ENCODE measurements at regions not wholly inside any gene's neighbourhood (a gene's known extent, or its start where the extent isn't known, plus 50 kb on each side); places are given as distances from the start of the nearest gene placed in this dataset.

DNA sequence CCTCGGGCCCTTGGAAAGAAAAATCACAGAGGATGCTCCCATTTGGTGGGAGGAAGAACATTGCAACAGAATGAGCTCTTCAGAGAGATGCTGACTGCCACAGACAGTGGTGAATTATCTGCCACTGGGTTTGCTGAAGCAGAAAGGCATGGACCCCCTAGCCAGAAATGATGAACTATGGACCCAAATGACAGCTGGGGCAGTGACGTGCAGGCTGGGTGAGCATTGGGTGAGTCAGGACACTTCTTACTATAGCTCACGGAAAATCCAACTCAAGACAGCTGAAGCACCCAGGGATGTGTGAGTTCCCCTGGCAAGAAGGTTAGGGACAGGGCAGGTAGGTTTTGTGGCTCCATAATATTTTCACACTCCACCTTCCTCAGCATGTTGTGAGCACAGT lies 993.2 kb downstream of the BCL11B start:
- DNase-seq, result no peak

DNA sequence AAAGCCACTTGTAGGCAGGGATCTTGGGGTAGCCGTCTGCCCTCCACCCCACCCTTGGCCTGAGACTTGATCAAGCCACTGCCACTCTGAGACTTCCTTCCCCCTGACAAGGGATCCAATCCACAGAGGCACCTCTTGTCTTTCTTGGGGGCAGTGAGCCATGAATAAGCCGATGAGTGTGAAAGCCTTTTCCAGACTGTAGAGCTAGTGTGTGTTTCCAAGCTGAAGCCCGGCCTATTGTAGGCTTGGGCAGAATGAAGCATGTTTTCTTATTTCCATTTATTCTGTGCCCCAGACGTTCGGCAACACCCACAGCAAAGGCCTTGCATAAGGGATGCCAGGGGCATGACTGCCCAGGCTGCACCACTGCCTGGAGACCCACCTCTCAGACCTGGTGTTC lies 991.6 kb downstream of the BCL11B start:
- DNase-seq, result no peak

DNA sequence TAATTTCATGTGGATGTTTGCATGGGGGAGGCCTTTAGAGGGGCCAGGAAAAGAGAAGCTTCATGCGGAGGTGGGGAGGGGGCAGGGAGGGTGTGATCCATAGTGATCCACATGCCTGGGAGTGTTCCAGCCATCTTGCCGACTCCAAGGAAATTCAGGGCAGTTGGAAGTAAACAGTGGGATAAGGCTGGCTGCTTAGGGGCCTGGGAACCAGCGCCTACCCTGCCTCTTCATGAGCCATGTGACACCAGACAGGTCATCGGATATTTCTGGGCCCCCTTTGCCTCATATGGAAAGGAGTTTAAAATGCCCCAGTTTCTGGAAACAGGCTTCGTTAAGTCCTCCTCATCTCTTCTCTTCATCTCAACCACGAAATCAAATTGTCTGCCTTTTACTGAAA lies 983.2 kb downstream of the BCL11B start:
- no peak for DNase-seq

DNA sequence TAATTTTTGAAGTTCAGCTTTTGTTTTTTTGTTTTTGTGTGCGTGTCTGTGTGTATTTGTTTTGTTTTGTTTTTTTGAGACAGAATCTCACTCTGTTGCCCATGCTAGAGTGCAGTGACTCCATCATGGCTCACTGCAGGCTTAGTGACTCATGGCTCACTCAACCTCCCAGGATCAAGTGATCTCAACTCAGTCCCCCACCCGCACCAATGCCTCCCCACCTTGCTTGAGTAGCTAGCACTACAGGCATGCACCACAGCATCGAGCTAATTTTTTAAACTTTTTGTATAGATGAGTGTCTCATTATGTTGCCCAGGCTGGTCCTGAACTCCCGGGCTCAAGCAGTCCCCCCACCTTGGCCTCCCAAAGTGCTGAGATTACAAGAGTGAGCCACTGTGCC lies 981.4 kb downstream of the BCL11B start:
- DNase-seq, result no peak

DNA sequence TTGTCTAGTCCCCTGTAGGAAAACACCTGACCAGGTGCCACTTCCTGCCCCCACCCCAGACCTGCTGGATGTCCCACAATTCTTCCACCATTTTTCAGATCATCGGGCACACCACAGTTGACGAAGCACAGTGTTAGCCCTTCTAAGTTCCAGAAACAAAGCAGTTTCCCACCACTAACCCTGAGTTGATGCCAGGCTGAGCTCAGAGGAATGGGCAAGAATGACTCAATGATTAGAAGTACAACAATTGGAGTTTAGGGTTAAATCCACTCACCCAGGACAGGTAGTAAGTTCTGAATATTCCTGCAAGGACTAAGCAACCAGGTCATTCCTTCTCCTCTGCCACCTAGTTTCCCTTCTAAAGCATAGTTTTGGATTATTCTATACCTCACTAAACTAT lies 979.8 kb downstream of the BCL11B start:
- DNase-seq, result no peak

DNA sequence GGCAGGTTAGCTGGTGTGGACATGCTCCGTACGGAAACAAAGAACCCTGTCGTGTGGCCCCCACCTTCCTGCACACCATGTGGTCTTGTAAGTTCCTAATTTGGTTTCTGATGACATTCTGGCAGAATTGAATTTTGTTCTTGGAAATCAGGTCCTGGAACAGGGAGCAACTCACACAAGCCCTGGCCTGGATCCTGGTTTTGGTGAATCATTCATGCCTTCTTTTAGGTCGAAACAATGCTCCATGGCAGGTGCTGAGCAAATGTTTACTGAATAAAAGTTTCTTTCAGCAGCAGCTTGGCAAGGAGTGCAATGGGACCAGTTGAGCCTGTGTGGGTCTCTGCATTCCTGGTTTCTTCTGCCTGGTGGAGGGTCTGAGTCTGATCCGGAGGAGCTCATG lies 978.4 kb downstream of the BCL11B start:
- DNase-seq, result no peak

DNA sequence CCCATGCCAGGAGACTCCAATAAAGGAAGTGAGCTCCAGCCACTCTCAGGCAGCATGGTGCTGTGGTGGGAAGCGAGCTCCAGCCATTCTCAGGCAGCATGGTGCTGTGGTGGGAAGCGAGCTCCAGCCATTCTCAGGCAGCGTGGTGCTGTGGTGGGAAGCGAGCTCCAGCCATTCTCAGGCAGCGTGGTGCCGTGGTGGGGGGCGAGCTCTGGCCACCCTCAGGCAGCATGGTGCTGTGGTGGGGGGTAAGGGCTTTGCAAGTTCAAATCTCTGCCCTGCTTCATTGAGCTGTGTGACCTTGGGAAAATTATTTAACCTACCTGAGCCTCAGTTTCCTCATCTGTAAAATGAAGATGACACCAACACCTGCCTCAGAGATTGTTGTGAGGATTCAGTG lies 975.1 kb downstream of the BCL11B start:
- no peak for DNase-seq

DNA sequence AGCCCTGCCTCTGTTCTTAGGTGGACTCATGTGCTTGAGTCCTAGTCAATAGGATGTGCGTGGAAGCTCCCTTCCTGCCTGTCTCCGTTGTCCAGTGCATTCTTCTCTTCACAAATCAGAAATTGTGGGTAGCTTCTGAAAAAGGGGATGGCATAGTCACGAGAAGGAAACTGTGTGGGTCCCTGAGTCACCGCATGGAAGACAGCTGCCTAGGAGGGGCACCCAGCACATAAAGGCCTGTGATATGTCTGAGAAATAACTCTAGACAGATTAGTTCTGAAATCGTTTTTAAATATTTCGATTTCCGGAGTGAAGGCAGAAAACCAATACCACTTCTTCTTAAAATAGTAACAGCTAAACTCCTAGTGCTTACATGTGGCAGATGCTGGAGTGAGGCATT lies 974.4 kb downstream of the BCL11B start:
- no peak for DNase-seq

DNA sequence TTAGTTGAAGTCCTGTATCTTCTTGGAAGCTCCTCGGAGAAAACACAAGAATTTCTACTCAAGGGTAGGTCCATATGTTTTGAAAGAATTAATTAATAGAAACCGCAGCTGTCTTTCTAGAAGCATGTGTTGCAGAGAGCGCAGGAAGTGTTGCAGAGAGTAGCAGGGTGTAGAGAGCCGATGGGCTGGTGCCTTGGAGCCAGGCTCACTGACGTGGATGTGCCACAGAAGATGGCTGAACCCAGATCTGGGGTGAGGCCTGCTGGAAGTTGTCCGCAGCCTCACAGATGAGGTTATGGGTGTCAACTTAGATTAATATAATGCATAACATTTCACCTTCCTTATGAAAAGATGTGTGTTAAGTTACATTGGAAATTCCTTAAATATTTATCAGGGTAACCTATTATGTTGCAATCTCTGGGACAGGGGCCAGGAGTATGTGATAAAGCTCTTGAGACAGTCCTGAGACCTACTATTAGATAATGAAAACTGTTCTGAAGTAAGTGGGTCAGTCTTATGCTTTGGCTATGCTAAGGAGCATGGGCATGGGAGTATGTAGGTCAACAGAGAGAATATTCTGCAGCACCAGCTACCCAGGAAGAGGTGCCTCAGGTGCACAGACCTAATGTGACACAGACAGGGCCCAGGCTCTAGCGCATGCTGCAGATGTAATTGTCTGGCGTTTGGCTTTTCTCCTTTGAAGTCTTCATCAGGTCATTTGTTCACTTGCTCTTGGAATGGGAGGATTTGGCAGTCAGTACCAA lies 973.3 kb downstream of the BCL11B start:
- no peak for DNase-seq

DNA sequence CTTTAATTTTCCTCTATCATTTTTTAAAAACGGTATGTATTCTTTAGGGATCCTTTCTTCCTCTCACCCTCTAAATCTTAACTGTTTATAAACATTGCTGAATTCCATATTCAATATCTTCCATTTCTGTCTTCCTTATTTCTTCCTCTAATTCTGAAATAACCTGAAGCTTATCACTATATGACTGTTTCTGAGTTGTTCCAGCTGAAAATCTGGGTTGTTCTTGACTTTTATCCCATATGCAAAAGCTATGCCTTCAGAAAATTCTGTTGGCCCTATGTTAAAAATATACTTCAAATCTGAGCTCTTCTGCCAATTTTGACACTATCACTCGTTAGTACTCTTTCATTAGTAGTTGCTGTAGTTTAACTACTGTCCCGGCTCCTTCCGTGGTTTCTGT lies 970.3 kb downstream of the BCL11B start:
- no peak for DNase-seq

DNA sequence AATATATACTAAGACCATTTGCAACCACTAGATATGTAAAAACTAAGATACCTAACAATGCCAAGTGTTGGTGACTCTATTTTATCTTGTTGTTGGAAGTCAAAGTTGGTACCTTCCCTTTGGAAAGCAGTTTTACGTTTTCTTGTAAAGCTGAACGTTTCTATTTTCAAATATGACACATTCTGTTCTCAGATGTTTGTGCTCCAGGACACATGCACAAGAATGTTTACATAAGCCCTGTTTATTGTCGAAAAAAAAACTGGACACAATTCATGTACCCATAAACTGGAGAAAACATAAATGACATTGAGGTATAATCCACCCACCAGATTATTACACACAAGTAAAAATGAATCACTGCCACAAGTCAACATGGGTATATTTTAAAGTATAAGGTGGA lies 967.4 kb downstream of the BCL11B start:
- no peak for DNase-seq

DNA sequence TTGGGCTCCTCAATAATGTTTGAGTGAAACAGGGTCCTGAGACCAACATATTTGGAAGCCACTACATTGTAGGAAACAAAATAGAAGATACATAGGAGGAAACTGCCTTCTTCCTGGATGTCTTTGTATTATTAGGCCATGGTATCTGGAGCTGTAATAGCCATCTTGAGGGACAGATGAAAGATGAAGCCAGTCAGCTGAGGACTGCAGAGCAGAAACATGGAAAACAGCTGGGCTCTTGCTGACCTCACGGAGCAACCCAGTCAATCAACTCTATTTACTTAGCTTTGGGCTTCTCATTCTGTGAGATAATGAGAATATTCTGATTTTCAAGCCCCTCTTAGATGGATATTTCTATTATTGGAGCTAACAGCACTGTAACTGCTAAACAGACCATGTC lies 962.4 kb downstream of the BCL11B start:
- no peak for DNase-seq

DNA sequence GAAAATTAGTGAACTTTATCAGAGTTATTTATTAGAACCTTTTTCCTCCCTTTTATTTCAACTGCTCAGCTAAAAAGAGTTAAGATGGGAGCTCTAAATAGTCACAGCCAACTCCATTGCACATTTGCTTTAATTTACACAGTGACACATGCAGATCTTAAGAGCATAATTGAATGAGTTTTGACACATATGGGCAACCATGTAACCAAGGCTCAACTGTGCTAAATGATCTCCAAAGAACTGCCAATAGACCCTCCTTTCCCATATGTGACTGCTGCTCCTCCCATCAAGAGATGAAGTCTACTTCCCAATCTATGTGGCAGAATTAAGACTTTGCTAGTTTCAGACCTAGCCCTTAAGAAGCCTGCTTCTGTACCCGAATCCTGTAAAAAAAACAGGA lies 960.0 kb downstream of the BCL11B start:
- DNase-seq, result no peak

DNA sequence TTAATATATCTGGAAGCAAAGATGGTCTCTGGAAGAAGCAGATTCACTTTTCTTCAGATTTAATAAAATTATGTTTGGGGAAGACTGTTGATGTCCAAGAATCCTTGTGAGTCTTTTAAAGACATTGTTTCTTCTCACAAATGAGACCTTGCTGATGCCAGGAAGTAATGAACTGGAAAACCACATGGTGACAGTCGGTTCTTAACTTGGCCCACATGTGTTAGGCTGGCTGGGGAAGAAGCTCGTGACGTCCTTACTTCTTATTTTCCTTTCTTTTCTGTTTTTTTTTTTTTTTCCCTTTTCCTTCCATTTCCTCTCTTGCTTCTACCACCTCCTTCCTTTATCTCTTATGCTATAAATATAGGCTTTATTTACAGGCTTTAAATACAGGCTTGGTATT lies 950.2 kb downstream of the BCL11B start:
- DNase-seq, result no peak

DNA sequence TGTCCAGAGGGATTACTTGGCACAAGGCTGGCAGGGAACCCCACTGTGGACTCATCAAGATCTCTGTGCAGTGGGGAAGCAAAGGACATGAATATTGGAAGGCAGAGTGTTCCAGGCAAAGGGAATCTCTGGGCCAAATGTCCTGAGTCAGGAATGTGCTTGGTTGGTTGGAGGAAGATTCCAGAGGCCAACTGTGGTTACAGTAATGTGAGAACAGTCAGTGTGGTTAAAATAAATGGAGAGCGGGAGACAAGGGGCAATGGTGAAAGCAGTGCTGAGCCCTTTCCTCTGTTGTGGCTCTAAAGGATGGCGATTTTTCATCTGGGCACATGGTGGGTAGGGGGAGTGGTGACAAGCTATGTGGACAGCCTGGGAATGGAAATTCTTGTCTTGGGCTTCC lies 948.2 kb downstream of the BCL11B start:
- no peak for DNase-seq

DNA sequence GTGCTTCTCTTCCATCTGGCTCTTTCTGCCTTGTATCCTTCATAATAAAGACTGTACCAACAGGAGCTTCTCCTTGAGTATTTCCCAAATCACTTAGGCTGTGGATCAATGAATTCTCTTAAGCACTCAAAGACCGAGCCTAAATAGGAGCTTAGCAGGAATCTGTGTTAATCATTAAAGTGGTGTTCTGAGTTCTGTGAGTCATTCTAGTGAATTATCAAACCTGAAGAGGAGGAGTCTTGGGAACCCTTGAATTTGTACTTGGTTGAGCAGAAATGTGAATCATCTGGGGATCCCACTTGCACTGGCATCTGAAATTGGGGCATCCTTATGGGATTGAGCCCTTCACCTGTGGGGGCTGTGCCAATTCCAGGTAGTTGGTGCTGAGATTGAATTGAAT lies 946.2 kb downstream of the BCL11B start:
- DNase-seq, result no peak

DNA sequence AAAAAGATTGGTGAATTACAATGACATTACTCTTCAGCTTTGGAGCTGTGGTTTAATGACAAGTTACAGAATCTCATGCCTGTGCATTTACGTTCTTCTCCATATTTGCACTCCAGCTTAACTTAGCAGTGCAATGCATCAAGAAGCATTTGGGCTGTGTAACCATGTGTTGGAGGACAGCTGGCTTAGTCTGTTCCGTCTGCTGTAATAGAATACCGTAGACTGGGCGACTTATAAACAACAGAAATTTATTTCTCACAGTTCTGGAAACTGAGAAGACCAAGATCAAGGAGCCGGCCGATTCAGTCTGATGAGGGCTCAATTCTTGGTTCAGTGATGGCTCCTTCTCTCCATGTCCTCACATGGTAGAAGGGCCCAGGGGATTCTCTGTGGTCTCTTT lies 943.5 kb downstream of the BCL11B start:
- DNase-seq, result no peak

DNA sequence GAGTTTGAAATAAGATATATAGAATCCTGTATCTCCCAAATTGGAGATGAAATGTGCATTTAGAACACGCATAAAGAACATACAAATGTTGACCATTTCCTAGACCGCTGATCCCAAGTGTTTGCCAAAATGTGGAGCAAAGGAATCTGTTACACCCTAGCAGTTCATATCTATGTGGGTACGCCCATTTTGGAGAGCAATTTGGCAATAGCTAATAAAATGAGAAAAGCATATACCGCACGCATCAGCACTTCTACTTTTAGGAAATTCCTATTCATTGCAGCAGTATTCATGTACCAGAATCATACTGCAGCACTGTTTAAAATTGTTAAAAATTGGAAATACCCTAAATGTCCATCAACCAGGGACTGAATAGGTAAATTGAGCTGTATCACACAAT lies 937.8 kb downstream of the BCL11B start:
- no peak for DNase-seq

DNA sequence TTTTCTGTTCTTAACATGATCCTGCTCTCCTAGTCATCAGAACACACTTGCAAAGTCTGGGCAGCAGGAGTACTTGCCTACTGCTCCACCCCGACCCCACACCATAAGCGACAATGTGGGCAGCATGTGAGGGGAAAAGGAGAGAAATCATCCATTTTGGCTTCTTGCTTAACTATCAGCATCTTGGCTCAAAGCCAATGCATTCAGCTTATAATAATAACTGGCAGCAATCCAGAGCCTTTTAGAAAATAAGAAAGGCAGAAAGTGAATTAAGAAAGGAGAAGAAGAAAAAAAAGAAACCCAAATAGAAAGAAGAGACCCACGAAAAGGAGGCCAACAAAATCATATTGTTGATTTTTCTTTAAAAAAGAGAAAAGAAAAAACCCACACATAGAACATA lies 930.8 kb downstream of the BCL11B start:
- DNase-seq, result no peak

DNA sequence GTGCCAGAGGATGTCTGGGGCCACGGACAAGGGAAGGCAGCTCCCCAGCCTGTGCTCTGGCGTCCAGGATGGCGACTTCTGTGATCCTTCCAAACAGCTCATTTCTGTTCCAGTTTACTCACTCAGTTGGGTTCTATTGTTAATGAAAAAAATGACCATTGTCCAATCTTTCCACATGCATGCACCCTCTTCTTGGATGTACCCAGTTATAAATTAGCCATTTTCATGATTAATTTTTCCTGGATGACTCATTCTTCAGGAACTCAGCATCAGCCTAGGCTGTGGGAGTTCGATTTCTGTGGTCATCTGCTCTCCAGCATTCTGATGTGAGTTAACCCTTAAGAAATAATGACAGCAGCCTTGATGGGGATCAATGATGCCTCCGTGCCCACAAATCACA lies 926.8 kb downstream of the BCL11B start:
- no peak for DNase-seq

DNA sequence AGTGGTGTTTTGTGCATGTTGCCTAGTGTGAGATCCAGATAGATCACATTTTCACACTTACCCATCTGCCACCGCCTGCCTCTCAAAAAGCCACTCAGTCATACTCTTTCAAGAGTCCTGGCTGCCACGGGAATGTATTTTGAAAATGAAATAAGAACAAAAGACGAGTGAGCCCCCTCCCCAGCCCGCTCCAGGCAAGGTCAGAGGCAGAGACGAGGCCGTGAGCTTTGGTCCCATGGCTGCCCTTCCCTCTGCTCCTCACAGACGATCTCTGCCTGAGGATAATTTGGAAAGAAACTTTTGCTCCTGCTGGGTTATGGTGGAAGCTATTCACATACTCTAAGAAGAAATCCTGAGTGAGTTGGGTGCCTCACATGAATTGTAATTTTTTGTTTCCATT lies 924.3 kb downstream of the BCL11B start:
- DNase-seq, result no peak

DNA sequence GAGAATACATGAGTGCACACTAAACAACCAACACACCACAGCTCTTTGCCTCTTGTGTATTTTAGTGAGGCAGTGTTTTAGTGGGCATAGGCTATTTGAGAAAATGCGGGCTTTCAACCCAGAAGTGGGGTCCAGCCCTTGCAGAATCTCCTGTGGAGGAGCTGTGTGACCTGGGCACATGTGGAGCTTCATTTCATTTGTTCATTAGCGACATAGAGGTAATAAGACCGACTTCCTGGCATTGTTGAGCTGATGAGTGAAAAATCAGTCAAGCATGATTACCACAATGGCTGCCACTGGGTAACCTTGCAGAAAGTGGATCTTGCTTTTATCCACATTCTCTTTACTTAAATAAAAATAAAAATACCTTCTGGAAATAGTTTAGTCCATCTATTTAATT lies 923.5 kb downstream of the BCL11B start:
- no peak for DNase-seq

DNA sequence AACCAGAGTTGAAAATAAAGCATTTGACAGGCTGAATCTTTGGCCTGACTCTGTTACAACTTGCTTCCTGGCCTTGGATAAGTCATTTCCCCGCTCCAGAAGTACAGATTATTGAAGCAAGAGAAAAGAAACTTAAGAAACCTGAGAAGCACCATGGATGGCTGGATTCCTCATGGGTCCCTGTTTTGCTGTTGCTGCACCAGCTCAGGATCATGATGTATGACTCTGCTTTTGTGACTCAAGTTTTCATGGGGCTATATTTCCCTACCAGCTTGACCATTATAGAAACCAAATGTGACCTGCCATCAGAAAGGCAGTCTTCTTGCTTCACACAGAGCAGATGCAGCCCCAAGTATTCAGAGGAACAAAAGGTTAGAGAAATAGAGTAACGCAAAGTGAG lies 921.8 kb downstream of the BCL11B start:
- no peak for DNase-seq

DNA sequence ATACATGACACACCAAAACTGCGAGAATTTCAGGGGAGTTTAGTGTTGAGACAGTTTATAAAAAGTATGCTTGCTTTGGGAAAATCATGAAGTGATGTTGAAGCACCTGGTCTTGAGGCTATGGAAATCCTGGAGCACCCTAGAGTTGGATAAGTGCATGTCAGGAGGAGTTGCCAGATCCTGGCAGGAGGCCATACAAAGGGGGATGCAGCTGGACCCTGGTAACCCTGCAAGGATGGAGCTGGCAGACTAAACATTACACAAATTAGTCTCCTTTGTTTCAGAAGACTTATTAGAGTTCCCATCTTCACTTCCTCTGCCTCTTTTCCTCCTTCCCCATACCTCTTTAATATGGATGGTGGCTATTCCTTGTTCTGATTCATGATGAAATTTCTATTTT lies 907.0 kb downstream of the BCL11B start:
- no peak for DNase-seq

DNA sequence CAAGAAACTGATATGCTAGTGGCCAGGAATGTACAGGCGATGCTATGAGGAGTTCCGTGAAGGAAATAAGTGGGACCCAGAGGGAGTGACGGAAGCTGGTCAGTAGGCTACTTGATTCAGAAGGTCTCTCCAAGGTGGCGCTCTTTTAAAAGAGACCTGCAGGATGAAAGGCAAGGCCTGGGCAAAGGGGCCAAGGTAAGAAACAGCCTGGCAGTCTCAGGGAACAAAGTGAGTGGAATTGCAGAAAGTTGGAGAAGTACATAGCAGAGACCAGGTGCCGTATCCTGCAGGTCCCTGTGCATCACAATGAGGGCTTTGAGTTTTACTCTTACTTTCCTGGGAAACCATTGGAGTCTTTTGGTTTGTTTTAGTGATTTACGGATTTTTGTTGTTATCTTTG lies 905.6 kb downstream of the BCL11B start:
- no peak for DNase-seq

DNA sequence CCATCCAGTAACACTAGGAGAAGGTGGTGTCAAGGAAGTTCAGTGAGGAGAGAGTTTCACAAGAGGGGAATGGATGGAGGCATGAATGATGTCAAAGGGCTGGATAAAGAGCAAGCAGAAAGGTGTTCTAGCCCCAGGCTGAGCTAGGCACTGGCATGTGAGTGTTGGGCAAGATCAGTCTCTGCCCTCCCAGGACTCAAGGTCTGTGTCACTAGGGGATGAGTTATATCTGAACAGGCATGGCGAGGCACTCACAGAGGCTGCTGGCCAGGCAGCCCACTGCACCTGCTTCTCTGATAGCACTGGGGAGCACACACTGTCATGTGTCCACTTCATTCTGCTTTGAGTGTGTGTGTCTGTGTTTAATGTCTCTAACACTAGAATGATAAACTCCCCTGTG lies 903.8 kb downstream of the BCL11B start:
- DNase-seq, result no peak
